Type B pancreatic cell (in vitro differentiated cells): ENCODE measurements at regions not wholly inside any gene's neighbourhood (a gene's known extent, or its start where the extent isn't known, plus 50 kb on each side); places are given as distances from the start of the nearest gene placed in this dataset.
"Not testable (repeated sequence)": the region's sequence is repeated elsewhere in the genome, so short reads cannot be mapped to it uniquely, and the experiment has no call there.

ENCODE experiments used
- DNase-seq: peaks from one replicate; pipeline ENCODE4 v3.0.0; 2021; ENCODE audit warnings: mixed read lengths; ENCODE audit not compliant: unreplicated experiment; ENCODE audit errors: extremely low spot score
- H3K27ac Mint-ChIP-seq: 2 replicates; pipeline ENCODE4 v1.8.0; 2021; ENCODE audit warnings: mild to moderate bottlenecking, mixed read lengths
- H3K27me3 Mint-ChIP-seq: 2 replicates; pipeline ENCODE4 v1.8.0; 2021; ENCODE audit warnings: mixed read lengths
- H3K36me3 Mint-ChIP-seq: 2 replicates; pipeline ENCODE4 v1.8.0; 2021; ENCODE audit warnings: mixed read lengths
- H3K4me1 Mint-ChIP-seq: one replicate; pipeline ENCODE4 v1.8.0; 2021; ENCODE audit warnings: mixed read lengths; ENCODE audit not compliant: unreplicated experiment
- H3K4me3 Mint-ChIP-seq: 2 replicates; pipeline ENCODE4 v1.8.0; 2021; ENCODE audit warnings: mild to moderate bottlenecking, mixed read lengths
- H3K9me3 Mint-ChIP-seq: 2 replicates; pipeline ENCODE4 v1.8.0; 2021; ENCODE audit warnings: mixed read lengths
- CTCF ChIP-seq: fragments of 200-600 bp; sonication (generic); conservative IDR thresholded peaks from 2 replicates; pipeline ENCODE4 v1.5.0; 2021; ENCODE audit warnings: antibody characterized with exemption, mild to moderate bottlenecking

DNA sequence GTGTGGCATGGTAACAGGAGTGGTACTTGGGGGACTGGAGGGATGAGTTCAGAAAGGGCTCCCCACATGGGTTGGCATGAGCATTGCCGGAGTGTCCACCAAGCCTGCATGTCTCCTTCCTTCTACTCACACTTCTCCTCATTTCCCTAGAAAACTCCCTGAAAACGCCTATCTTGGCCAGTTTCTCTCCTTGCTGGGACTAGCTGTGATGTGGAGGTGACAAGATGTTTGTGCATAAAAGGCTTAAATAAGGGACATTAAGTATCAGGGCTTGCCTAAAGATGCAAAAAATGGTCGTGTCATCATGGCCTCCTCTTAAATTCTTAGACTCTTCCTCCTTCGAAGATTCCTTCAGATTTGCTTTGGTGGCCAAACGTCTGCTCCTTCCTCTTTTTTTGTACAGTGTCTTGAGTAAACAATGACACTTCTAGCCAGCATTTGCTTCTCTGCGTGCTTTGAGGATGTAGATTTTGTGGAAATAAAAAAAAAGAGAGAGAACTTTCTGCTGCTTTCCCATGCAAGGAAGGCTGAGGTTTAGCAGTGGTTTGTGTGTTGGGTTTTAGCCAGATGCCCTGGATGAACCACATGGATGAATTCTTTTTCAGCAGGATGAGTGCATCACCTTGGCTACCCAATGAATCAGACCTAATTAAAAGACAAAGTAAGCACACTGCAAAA, 239.1 kb upstream of the IRF2BP2 start:
- Mint-ChIP-seq H3K36me3 (peaks cover 4% of the 10 kb centered on the region), H3K4me1 (peaks cover 22% of the 10 kb centered on the region), H3K27me3 (no peaks in the 10 kb centered on the region), H3K9me3 (no peaks in the 10 kb centered on the region), H3K27ac (no peak overlapping the region), H3K4me3 (no peak overlapping the region)
- no peak for TF ChIP-seq CTCF
- no peak for DNase-seq

DNA sequence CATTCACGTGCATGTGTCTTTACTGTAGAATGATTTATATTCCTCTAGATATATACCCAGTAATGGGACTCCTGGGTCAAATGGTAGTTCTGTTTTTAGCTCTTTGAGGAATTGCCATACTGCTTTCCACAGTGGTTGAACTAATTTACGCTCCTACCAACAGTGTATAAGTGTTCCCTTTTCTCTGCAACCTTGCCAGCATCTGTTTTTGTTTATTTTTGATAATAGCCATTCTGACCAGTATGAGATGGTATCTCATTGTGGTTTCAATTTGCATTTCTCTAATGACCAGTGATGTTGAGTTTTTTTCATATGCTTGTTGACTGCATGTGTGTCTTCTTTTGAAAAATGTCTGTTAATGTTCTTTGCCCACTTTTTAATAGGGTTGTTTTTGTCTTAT, 236.8 kb upstream of the IRF2BP2 start:
- H3K27me3 Mint-ChIP-seq, H3K27ac Mint-ChIP-seq, H3K9me3 Mint-ChIP-seq, DNase-seq, H3K4me3 Mint-ChIP-seq, H3K36me3 Mint-ChIP-seq: not testable (repeated sequence)
- H3K4me1 Mint-ChIP-seq: peaks cover 19% of the 10 kb centered on the region

DNA sequence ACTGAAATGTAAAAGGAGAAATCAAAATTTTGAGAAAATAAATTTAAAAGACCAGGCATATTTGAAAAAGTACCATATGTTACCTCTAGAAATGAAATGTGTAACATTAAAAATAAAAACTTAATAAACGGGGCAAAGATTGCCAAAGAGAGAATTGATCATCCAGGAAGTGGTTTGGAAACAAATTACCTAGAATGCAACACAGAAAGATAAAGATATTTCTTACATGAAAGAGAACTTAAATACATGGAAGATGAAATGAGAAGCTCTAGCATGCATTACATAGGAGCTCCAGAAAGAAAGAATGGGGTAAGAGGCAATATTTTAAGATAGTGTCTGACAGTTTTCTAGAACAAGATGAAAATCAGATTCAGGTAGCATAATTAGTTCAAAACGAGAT, 235.9 kb upstream of the IRF2BP2 start:
- Mint-ChIP-seq H3K9me3 (peaks cover 1% of the 10 kb centered on the region), H3K4me1 (peaks cover 24% of the 10 kb centered on the region), H3K4me3 (no peak overlapping the region), H3K36me3 (peaks cover 4% of the 10 kb centered on the region), H3K27me3 (no peaks in the 10 kb centered on the region), H3K27ac (no peak overlapping the region)
- no peak for TF ChIP-seq CTCF
- DNase-seq: no peak

GRCh38 chr1:234845097-234845660, 235.2 kb upstream of the IRF2BP2 start:
- Mint-ChIP-seq H3K27me3 (no peaks in the 10 kb centered on the region), H3K4me3 (no peak overlapping the region), H3K9me3 (peaks cover 6% of the 10 kb centered on the region), H3K27ac (no peak overlapping the region), H3K4me1 (peaks cover 24% of the 10 kb centered on the region), H3K36me3 (peaks cover 4% of the 10 kb centered on the region)
- TF ChIP-seq CTCF: no peak
- no peak for DNase-seq

GRCh38 chr1:234844479-234845031, 234.6 kb upstream of the IRF2BP2 start:
- DNase-seq: no peak
- Mint-ChIP-seq H3K27me3 (no peaks in the 10 kb centered on the region), H3K4me3 (no peak overlapping the region), H3K4me1 (peaks cover 24% of the 10 kb centered on the region), H3K9me3 (peaks cover 6% of the 10 kb centered on the region), H3K36me3 (peaks cover 4% of the 10 kb centered on the region), H3K27ac (no peak overlapping the region)
- TF ChIP-seq CTCF: no peak

DNA sequence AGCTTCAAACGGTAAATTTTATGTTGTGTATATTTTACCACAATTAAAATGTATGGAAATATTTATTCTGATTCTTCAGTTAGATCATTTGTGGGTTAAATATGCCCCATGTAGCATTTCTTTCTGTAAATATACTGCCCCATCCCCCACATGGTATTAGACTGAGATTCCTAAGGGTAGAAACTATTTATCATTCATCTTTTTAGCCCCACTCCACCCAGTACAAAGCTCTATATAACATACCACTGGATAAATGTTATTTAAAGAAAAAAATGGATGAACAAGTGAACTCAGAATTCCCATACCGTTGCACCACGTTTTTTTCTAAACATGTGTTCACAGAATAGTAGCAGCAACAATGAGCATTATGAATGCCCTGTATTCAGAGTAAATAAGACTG, 234.0 kb upstream of the IRF2BP2 start:
- DNase-seq: no peak
- TF ChIP-seq CTCF: no peak
- Mint-ChIP-seq H3K27me3 (no peaks in the 10 kb centered on the region), H3K36me3 (peaks cover 4% of the 10 kb centered on the region), H3K27ac (no peak overlapping the region), H3K9me3 (peaks cover 6% of the 10 kb centered on the region), H3K4me1 (peaks cover 24% of the 10 kb centered on the region), H3K4me3 (no peak overlapping the region)
